ENCODE measurements at regions not wholly inside any gene's neighbourhood (a gene's known extent, or its start where the extent isn't known, plus 50 kb on each side); places are given as distances from the start of the nearest gene placed in this dataset.

- TF ChIP-seq CTCF (conservative IDR thresholded peaks at IDR 0.05; ENCODE audit: low read depth, low read length) (0 out of 2 replicates have a peak, but pooled peaks have one; percentile 22), EZH2 (IDR thresholded peaks at IDR 0.05; ENCODE audit: low read length, unreplicated experiment) (no peak), EZH2phosphoT487 (IDR thresholded peaks at IDR 0.05; ENCODE audit: borderline replicate concordance, low read length) (no peak)
These were observed 1686.7 kb upstream of the MIR17HG start for GRCh38 chr13:89660752-89661151.
